Stimulated activated effector memory CD8-positive, alpha-beta T cell treated with anti-CD3 and anti-CD28 coated beads, Interleukin-12 subunit alpha, Interleukin-12 subunit beta, amount 100 ng/mL, for 72 hours (primary cell): ENCODE measurements at regions not wholly inside any gene's neighbourhood (a gene's known extent, or its start where the extent isn't known, plus 50 kb on each side); places are given as distances from the start of the nearest gene placed in this dataset.

Source experiments
- ATAC-seq: fragments of 150-1000 bp; cut with Tn5 transposase; 2 replicates; pipeline ENCODE4 v1.10.0; 2021
- DNase-seq, 2 donors: peaks; one replicate each; pipeline ENCODE4 v3.0.0; 2021 to 2022; ENCODE audit warnings: low spot score in 2 of 2
- H3K27ac Mint-ChIP-seq: one replicate; pipeline ENCODE4 v1.8.0; 2022; ENCODE audit warnings: mild to moderate bottlenecking, mixed read lengths
- H3K36me3 Mint-ChIP-seq: one replicate; pipeline ENCODE4 v1.8.0; 2022; ENCODE audit warnings: mild to moderate bottlenecking, mixed read lengths
- H3K4me1 Mint-ChIP-seq: one replicate; pipeline ENCODE4 v1.8.0; 2022; ENCODE audit warnings: mixed read lengths
- H3K4me3 Mint-ChIP-seq: one replicate; pipeline ENCODE4 v1.8.0; 2022; ENCODE audit warnings: mild to moderate bottlenecking, mixed read lengths
- H3K9me3 Mint-ChIP-seq: one replicate; pipeline ENCODE4 v1.8.0; 2022; ENCODE audit warnings: mixed read lengths

DNA sequence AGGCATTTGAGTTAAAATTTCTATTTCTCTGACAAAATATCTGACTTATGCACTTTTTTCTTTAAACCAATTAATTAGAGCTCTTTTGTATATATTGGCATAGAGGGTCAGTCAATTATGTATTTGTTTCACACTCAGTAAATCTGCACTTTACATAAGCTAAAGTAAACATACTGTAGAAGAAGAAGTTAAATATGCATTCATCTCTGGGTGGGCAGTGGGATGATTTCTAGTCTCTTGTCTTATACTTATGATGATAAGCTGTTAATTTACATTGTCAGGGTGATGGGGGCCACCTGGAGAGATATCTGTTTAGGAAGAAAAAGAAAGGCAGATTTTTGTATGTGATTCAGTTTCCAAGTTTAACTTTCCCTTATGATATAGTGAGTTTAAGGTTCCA, 330.8 kb downstream of the IPO8 start:
- Mint-ChIP-seq H3K36me3 (no peaks in the 10 kb centered on the region), H3K9me3 (peaks cover 5% of the 10 kb centered on the region), H3K4me1 (no peaks in the 10 kb centered on the region), H3K4me3 (no peak overlapping the region), H3K27ac (no peak overlapping the region)
- DNase-seq (no peak), ATAC-seq (no peak)

DNA sequence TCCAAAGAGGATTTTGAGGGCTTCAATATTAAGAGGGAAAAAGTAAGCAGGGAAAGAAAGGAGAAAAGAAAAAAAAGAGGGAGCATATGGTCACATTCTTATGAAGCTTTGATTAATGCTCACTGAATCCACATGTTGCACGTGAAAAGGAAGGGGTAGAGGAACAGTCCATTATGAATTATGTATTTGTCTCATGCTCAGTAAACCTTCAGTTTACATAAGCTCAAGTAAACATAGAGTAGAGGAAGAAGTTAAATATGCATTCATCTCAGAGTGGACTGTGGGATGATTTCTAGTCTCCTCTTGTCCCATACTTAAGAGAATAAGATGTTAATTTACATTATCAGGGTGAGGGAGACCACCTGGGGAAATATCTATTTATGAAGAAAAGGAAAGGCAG, 334.5 kb downstream of the IPO8 start:
- H3K27ac Mint-ChIP-seq = no peak overlapping the region
- H3K4me3 Mint-ChIP-seq = no peak overlapping the region
- ATAC-seq = no peak
- no peaks in the 10 kb centered on the region for H3K4me1 Mint-ChIP-seq
- no peaks in the 10 kb centered on the region for H3K36me3 Mint-ChIP-seq
- H3K9me3 Mint-ChIP-seq = no peaks in the 10 kb centered on the region
- no peak for DNase-seq

DNA sequence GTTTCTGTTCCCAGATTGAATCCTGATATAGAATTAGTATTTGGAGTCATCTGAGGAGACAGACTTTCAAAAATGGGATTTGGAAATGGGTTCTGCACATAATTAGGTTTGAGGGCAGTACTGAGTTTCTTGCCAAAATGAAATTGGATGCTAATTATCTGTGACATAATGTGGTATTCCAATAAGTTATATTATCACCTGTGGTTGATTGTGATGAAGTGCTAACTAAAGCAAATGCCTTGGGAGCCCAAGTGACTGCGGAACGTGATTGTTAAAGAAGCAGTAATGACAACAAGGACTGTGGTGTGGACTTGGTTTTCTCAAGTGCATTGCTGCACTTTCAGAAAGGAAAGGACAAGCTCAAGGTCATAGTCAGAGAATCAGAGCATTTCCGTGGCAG, 337.0 kb downstream of the IPO8 start:
- H3K4me3 Mint-ChIP-seq = no peak overlapping the region
- no peak overlapping the region for H3K27ac Mint-ChIP-seq
- no peaks in the 10 kb centered on the region for H3K36me3 Mint-ChIP-seq
- ATAC-seq (no peak), DNase-seq (no peak)
- no peaks in the 10 kb centered on the region for H3K4me1 Mint-ChIP-seq
- H3K9me3 Mint-ChIP-seq = no peaks in the 10 kb centered on the region

DNA sequence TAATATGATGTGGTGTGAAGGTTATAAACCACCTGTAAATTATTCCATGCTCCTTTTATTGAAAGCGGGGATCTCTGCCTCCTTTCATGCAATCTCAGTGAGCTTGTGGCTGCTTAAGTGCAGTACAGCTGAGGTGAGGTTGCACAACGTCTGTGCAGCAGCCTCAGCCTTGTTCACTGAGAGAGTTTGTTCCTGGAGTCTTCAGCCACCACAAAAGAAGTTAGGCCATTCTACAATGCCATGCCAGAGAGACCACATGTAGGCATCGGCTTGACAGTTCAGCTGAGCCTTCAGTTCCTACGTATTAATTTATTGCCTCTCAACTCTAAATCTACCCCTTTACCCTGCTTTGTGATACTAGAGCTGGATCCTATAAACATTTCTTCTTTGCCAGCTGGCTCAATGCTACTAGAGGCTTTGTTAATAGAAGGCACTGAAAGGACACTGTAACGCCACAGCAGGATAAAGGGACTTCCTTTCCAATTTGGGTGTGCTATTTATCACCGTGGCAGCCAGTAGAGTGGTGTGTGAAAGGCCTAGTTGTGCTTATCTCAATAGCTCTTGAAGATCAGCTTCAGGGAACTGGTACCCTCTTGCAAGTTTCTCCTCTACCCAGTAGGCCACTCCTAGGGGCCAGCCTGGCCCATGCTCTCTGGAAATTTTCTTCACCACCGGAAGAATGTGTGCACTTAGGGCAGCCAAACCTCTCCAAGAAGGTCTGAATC, 337.7 kb downstream of the IPO8 start:
- Mint-ChIP-seq H3K4me1 (no peaks in the 10 kb centered on the region), H3K27ac (no peak overlapping the region), H3K9me3 (no peaks in the 10 kb centered on the region), H3K4me3 (no peak overlapping the region), H3K36me3 (no peaks in the 10 kb centered on the region)
- DNase-seq (no peak), ATAC-seq (no peak)

DNA sequence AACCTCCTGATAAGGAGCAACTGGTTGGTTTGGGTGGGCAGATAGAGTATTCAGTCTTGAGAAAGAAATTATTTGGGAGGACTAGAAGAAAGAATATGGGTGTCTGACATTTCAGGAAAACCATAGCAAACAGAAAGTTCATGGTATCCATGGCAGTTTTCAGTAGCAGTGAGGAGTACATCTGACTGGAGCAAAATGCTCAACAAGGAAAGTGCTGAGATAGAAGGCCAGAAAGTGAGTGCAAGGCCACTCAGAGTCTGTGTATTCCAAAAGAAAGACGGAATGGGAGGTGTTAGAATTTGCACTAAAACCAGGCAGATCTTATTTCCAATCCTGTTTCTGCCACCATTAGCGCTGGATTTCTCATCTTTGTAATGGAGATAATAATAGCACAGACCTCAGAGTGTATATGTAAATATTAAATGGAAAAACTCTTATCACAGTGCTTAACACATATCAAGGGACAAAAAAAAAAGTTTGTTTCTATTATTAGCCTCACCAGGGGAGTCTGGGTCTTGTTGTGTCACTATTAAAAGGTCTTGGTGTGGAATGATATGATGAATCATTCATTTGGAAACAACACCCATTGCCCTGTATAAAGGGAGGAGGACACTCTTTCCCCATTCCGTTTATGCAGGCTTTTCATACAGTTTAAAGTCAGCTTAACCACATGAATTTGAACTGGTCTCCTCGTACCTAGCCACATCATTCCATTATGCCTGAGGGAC, 349.8 kb downstream of the IPO8 start:
- no peak for ATAC-seq
- Mint-ChIP-seq H3K9me3 (peaks cover 4% of the 10 kb centered on the region), H3K36me3 (no peaks in the 10 kb centered on the region), H3K4me1 (no peaks in the 10 kb centered on the region), H3K27ac (no peak overlapping the region), H3K4me3 (no peak overlapping the region)
- DNase-seq = no peak

DNA sequence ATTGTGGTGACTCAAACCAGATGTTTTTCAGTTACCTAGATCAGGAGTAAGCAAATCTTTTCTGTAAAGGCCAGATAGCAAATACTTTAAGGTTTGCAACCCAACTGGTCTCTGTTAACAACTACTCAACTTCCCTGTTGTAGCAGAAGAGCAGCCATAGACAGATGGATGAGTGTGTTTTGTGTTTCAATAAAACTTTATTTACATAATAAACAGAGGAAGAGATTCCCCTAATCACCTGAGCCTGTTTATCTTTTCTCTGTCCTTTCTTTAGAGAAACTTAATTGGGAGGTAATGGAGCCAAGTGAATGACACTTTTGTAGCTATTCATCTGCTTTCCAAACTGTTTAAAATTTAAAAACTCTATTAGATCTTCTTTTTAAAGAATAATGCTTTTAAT, 365.1 kb downstream of the IPO8 start:
- Mint-ChIP-seq H3K27ac (no peak overlapping the region), H3K4me1 (no peaks in the 10 kb centered on the region), H3K4me3 (no peak overlapping the region), H3K36me3 (no peaks in the 10 kb centered on the region), H3K9me3 (no peaks in the 10 kb centered on the region)
- ATAC-seq = no peak
- no peak for DNase-seq

DNA sequence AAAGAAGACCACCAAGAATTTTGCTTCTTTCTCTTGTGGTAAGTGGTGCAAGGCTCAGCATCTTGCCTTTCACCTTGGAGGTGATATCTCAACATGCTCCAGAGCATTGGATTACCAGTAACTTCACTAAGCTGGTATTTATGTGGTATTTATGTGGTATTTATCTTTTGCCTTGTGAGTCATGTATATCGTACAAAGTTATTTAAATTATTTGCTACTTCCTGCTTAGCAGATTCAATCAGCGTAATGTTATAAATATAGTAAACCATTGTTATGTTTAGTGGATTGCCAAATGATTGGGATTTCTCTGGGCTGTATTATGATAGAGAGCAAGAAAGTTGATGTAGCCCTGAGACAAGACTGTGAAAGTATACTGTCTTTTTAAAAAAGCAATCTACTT, 366.4 kb downstream of the IPO8 start:
- no peaks in the 10 kb centered on the region for H3K36me3 Mint-ChIP-seq
- no peak for DNase-seq
- no peak for ATAC-seq
- H3K27ac Mint-ChIP-seq = no peak overlapping the region
- H3K4me1 Mint-ChIP-seq = no peaks in the 10 kb centered on the region
- H3K9me3 Mint-ChIP-seq = no peaks in the 10 kb centered on the region
- H3K4me3 Mint-ChIP-seq = no peak overlapping the region

DNA sequence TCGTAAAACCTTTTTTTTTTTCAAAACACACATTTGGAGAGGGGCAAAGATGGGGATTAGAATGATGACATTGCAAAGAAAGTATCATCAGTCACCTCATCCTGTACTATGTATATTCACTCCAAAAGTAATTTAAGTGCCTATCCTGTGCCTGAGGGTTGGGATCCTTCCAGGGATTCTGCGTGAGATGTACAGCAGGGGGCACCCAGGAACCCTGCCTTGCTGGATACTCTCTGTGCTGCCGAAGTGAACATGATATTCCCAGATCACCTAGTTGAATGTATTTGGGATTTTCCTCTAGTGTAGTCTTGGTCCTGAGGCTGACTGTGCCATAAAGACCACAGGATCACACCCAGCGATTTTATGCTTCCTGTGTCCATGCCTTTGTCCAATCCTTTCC, 372.7 kb downstream of the IPO8 start:
- H3K9me3 Mint-ChIP-seq = no peaks in the 10 kb centered on the region
- DNase-seq (no peak), ATAC-seq (no peak)
- no peak overlapping the region for H3K4me3 Mint-ChIP-seq
- no peak overlapping the region for H3K27ac Mint-ChIP-seq
- H3K36me3 Mint-ChIP-seq = no peaks in the 10 kb centered on the region
- H3K4me1 Mint-ChIP-seq = no peaks in the 10 kb centered on the region

DNA sequence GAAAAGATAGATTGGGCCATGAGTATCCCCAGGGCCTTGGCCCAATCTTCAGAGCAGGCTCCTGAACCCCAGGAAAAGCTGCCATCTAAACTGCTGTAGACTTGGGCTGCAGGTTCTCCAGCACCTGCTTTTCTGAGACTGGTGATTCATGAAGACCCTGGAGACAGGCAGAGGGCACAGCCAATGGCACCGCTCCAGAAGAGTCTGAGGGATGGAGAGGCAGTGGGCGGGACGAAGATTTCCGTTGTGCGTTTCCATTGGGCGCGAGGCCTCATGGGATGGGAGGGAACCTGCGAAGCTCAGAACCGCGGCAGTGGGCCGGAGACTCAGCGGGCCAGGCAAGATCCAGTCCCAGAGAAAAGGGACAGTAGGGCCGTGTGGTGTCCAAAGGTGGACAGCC, 375.1 kb downstream of the IPO8 start:
- no peak for DNase-seq
- Mint-ChIP-seq H3K27ac (no peak overlapping the region), H3K36me3 (no peaks in the 10 kb centered on the region), H3K4me3 (no peak overlapping the region), H3K4me1 (no peaks in the 10 kb centered on the region), H3K9me3 (peaks cover 4% of the 10 kb centered on the region)
- no peak for ATAC-seq

DNA sequence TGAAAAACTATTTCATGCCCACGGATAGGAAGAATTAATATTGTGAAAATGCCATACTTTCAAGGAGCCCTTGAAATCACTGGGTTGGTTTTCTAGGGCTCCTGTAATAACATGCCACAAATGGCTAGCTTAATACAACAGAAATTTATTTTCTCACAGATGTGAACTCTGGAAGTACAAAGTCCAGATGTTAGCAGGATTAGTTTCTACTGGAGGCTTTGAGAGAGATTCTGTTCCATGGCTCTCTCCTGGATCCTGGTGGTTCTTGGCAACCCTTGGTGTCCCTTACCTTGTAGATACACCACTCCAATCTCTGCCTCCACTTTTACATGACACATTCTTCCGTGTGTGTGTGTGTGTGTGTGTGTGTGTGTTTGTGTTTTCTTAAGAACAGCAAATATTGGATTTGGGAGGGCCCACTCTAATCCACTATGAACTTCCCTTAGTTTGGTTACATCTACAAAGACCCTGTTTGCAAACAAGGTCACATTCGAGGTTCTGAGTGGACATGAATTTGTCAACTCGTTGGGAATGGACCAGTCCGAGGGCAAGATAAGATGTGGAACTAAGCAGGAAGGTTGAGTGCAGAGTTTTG, 381.1 kb downstream of the IPO8 start:
- Mint-ChIP-seq H3K36me3 (no peaks in the 10 kb centered on the region), H3K27ac (no peak overlapping the region), H3K9me3 (peaks cover 13% of the 10 kb centered on the region), H3K4me1 (no peaks in the 10 kb centered on the region), H3K4me3 (no peak overlapping the region)
- ATAC-seq = no peak
- no peak for DNase-seq

DNA sequence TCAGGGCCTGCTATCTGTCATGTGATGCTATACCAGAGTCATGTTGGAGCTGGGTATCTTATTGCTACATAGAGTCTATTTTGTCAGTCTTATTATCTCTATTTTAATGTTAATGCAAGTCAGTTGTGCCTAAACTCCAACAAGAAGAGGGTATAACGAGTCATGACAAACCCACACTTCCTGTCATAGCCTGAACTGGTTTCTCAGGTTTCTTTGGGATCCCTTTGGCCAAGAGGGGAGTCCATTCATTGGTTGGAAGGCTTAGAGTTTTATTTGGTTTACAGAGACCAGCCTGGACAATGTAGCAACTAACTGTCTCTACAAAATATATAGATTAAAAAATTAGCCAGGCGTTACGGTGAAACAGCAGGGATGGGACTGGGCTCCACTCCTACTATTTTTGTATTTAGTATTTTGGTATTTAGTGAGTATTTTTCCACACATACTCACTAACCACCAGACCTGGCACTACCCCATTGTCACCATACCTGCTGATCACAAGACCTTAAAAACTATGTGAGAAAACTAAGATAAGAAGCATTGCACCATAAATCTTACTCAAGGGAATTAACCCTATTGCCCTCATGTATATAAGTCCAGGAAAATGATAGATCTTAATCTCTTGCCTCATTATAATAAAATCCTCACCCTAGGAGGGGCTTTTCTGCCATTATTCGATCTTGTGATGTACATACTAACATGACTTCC, 387.5 kb downstream of the IPO8 start:
- Mint-ChIP-seq H3K4me3 (no peak overlapping the region), H3K4me1 (no peaks in the 10 kb centered on the region), H3K36me3 (no peaks in the 10 kb centered on the region), H3K27ac (no peak overlapping the region), H3K9me3 (peaks cover 13% of the 10 kb centered on the region)
- ATAC-seq = no peak
- DNase-seq = no peak

DNA sequence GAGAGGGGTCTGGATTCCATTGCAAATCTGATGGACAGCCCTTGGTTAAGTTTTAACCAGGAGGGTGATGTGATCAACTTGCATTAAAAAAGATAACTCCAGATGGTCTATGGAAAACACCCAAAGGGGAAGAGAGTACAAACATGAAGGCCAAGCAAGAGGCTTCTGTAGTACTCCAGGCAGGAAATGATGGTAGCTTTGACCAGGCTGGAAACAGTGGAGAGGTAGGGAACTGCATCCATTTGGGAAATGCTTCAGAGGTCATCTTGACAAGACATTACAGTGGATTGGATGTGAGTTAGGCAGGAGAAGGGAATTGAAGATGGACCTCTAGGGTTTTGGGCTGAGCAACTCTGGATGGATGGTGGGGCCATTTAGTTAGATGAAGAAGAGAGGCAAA, 391.1 kb downstream of the IPO8 start:
- H3K36me3 Mint-ChIP-seq = no peaks in the 10 kb centered on the region
- H3K4me3 Mint-ChIP-seq = no peak overlapping the region
- DNase-seq = no peak
- ATAC-seq = no peak
- H3K9me3 Mint-ChIP-seq = peaks cover 4% of the 10 kb centered on the region
- H3K27ac Mint-ChIP-seq = no peak overlapping the region
- no peaks in the 10 kb centered on the region for H3K4me1 Mint-ChIP-seq

DNA sequence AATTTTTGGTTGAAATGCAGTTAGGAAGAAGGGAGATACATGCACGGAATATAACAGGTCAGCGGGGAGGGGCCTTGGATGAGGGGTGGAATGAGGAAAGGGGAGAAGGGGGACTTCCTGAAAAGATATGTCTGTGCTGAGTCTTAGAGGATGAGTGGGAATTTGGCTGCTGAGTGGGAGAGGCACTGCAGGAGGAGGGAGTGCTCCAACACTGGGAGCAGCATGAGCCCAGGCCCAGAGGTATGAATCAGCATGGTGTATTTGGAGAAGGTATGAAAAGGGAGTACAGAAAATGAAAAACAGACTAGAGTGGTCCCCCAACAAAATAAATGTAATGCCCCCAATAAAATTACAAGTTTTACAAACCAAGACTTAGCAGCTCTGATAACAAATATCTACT, 394.4 kb downstream of the IPO8 start:
- no peak for ATAC-seq

DNA sequence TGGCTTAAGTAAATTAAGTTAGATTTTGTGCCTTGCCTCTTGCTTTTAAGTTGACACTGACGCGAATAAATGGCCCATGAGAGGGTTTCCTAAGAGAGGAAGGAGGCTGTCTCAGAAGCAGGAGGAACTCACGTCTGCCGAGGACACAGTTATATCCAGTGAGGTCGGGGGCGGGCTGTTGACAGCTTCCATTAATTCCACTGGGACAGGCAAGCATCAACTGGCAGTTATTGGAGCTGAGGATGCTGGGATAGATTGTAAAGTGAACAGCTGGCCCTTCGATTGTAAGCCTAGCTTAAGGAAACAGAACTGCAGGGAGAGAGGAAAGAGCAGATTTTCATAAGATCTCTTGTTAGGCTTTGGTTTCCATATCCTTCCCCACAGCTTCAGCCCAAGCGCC, 399.2 kb downstream of the IPO8 start:
- no peak for DNase-seq
- no peaks in the 10 kb centered on the region for H3K36me3 Mint-ChIP-seq
- no peak overlapping the region for H3K27ac Mint-ChIP-seq
- H3K4me3 Mint-ChIP-seq = no peak overlapping the region
- H3K9me3 Mint-ChIP-seq = no peaks in the 10 kb centered on the region
- ATAC-seq = no peak
- no peaks in the 10 kb centered on the region for H3K4me1 Mint-ChIP-seq

More for the DNA sequence above, 394.4 kb downstream of the IPO8 start:
- no peaks in the 10 kb centered on the region for H3K36me3 Mint-ChIP-seq
- H3K4me1 Mint-ChIP-seq = no peaks in the 10 kb centered on the region
- peaks cover 4% of the 10 kb centered on the region for H3K9me3 Mint-ChIP-seq
- no peak overlapping the region for H3K4me3 Mint-ChIP-seq
- no peak overlapping the region for H3K27ac Mint-ChIP-seq
- DNase-seq = no peak

DNA sequence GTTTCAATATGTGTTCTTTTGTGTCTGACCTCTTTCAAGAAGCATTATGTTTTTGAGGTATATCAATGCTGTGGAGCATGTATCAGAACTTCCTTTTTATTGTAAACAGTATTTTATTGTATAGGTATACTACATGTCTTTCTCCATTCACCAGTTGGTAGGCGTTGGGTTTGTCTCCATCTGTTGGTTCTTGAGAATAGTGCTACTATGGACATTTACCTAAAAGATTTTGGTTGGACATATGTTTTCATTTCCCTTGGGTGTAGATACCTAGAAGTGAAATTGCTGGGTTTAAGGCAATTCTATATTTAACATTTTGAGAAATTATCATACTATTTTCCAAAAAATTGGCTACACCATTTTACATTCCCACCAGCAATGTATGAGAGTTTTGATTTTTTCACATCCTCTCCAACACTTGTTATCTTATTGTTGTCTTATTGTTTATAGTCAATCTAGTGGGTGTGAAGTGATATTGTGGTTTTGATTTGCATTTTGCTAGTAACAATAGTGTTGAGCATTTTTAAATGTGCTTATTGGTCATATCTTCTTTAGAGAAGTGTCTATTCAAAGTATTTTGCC, 409.2 kb downstream of the IPO8 start:
- H3K36me3 Mint-ChIP-seq = no peaks in the 10 kb centered on the region
- no peak for DNase-seq

More for the DNA sequence above, 409.2 kb downstream of the IPO8 start:
- Mint-ChIP-seq H3K27ac (no peak overlapping the region), H3K4me3 (no peak overlapping the region), H3K4me1 (no peaks in the 10 kb centered on the region), H3K9me3 (peaks cover 9% of the 10 kb centered on the region)
- ATAC-seq = no peak
